Stimulated activated CD8-positive, alpha-beta memory T cell treated with anti-CD3 and anti-CD28 coated beads, Interleukin-15, amount 100 ng/mL, for 48 hours (primary cell): ENCODE measurements at regions not wholly inside any gene's neighbourhood (a gene's known extent, or its start where the extent isn't known, plus 50 kb on each side); places are given as distances from the start of the nearest gene placed in this dataset.

ENCODE experiments used
- DNase-seq, 2 donors: peaks; one replicate each; pipeline ENCODE4 v3.0.0-alpha.2; 2020; ENCODE audit warnings: low read depth in 2 of 2

- DNase-seq = no peak
These were observed 1879.4 kb upstream of the TENM3 start for GRCh38 chr4:180363815-180364214.

DNA sequence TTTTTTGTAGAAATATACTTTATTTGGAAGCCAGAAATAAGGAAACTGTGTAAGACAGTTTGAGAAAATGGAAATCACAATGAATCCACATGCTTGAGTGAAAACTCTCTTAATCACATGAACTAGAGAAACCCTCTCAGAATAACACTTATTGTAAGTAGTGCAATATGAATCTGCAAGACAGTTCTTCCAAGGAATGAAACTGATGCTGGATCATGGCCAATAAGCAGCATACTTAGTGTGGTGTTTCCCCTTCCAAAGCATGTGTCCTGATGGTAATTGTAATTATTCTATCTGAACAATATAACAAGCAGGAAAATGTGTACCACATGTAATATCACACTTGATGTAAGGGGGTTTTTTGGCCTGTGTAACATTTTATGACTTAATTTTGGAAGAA is 1870.5 kb upstream of the TENM3 start:
- DNase-seq = no peak

DNA sequence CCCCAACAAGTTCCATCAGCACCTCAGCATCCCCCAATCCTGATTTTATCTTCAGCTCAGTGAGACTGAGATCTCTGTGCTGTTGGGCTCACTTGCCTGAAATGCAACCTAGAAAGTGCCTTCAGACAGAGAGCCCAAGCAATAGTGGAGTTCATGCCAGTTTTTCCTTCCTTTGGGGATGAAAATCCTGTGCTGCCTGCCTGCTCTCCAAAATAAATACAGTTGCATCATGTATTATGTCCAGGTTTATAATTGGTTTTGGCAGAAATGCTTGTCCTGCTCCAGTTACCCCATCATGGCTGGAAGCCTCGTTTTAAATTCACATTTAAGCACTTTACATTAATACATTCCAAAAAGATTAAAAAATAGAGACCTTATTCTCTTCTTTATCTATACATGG is 1865.5 kb upstream of the TENM3 start:
- no peak for DNase-seq

GRCh38 chr4:180380733-180381132 is 1862.5 kb upstream of the TENM3 start:
- DNase-seq = peak in 1 of 2 donors; percentile 1

GRCh38 chr4:180391613-180392012 is 1851.6 kb upstream of the TENM3 start:
- DNase-seq = no peak

GRCh38 chr4:180394312-180394711 is 1848.9 kb upstream of the TENM3 start:
- no peak for DNase-seq

DNA sequence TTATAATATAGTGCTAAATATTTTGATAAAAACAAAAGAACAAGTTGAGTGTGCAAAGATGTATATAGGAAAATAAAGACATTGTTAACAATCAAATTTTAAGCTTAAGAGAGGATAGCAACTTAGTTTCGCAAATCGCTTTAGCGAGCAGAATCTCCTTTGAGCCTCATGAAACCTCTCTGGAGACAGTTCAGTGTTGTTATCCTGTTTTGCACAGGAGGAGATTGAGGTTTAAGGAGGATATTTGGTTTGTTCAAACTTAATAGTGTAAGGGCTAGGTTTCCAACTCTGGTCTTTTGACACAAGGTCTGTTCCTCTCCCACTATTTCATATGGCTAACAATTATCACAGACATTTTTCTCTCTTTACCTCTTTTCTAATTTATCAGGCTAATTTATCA is 1848.5 kb upstream of the TENM3 start:
- DNase-seq = no peak

DNA sequence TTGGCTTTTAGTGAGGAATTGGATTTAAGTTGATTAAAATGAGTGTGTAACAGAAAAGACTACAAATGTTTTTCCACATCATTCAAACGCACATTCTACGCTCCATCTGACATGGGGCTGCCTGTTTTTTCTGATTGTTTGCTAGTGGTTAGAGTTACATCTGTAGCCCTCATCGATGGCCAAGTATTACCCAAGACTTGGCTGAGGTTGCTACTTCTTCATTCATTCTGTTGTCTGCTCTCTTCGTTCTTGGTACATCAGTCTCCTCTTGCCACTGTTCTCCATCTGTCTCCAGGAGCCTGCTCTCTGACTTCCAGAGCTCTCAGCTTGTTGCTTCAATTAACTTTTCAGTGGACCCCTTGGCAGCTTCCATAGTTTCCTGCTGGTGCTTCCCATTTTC is 1844.6 kb upstream of the TENM3 start:
- no peak for DNase-seq

GRCh38 chr4:180407275-180407885 is 1835.8 kb upstream of the TENM3 start:
- no peak for DNase-seq

DNA sequence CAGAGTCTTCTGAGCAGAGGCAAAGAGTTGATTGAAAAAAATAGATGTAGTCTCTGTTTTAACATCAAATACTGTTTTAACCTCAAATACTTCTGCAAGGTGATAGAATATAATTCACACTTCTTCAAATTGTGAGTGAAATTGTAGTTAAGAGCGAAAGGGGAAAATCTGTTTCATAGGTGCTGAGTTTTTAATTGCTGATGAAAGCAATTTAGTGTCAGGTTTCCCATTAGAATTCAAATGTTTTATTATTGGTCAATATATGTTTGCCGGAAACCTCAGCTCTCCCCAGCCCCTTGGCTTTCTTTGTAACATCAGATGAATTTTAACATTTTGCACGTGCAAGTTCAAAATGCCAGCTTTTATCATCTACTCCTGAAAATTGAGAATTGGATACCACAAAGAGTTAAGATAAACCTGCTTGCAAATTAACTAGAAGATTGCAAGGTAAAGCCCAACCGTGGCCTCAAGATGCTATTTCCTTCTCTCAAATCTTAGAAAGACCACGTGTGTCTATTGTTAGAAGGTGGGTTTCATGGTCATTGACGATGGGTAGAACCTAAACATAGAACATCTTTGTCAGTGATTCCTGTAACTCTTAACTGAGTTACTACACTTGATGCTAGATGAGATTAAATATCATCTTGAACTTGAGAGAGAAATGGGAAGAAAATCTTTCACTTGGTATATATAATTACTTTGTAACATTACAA is 1824.2 kb upstream of the TENM3 start:
- DNase-seq = no peak

- no peak for DNase-seq
These were observed 1820.1 kb upstream of the TENM3 start for GRCh38 chr4:180422989-180423711.

DNA sequence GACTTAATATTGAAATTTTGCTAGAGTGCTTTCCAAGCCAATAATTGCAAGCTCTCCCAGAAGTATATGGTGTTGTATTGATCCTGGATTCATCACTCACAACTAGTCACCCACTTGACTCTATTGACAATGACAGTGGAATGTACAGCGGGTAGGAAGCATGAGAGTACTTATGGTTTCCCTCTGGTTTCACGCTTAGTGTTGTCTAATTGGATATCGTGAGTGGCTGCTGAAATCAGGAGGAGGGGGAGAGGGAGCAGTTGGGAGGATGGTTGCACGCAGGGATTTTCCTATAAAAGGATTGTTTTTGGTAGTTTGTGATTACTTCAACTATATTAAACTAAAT is 1819.5 kb upstream of the TENM3 start:
- DNase-seq = no peak

- no peak for DNase-seq
These were observed 1816.3 kb upstream of the TENM3 start for GRCh38 chr4:180426938-180427337.

DNA sequence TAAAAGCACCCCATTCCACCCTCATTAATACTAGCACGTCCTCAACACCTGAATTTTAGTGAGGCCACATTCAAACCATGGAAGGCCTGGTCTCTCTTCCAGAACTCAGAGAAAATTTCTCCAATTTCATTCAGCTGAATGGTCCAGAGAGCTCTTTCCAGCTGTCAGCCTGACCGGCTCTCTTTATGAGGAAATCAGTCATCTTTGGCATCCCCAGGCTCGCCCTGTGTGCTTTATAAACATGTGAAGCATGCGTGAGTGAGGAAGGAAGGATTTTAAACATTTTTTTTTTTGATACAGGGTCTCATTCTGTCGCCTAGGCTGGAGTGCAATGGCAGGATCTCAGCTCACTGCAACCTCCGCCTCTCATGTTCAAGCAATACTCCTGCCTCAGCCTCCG is 1812.9 kb upstream of the TENM3 start:
- DNase-seq = no peak

DNA sequence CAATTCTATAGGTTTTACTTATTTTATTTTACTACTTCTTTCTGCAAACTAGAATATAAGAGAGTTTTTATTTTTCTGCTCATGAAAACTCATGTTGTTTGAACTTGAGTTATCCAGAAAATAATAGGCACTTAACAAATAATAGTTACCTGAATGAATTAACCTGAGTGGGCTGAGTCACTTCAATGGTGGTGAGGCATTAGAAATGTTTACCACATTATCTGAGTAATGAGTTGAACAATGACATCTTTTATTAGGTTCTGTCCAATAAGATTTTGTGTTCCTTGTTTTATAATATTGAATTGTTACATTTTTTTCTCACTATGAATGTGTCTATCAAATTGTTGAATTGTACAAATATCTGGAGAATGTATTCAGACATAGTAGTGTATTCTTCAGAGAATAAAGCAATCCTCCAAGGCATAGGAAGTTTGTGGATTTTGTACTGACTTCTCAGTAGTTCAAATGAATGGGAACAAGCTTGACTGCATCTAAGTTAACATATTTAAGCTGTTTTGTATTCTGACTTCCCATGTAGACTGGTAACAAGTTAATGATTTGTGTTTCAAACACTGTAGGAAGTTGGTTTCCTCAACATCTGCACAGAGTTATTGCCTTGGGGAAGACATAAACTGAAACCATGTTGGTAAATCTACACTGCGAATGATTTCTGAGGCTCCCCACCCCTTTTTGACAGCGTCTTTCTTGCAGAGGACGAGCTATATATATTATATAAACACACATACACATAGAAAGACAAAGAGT is 1808.9 kb upstream of the TENM3 start:
- no peak for DNase-seq

DNA sequence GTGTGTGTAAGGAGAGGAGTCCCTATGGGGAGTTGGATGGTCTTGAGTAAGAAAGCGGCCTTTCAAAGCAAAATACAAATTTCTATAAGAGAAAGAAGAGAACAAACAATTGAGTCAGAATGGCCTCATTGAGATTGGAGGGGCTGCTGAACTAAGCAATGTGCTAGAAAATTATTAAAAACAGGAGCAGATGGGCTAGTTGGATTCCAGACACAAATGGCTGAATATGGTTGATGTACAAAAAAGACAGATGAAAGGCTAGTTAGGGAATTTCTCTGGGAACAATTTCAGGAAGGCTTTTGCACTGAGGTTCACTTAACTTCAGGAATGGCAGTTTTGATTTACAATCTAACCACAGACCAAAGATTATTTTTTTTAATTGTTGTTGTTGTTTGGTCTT is 1806.8 kb upstream of the TENM3 start:
- DNase-seq = no peak

GRCh38 chr4:180437601-180438000 is 1805.6 kb upstream of the TENM3 start:
- DNase-seq = no peak

DNA sequence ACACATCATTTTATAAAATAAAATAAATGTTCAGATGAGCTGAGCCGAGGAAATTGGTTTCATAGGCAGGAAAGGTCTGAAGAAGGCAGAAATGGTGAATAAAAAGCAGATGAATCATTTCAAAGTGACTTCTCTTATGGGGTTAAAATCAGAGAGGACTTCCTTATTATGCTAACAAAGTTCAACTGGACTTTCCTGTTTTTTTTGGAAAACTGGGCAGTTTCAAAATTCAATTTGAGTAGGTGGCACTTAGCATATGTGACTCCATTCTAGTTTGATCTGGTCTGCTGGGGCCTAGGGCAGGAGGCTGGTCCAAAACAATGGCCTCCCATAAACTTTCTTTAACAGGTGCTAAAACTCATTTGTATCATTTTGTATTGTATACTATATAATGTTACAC is 1794.9 kb upstream of the TENM3 start:
- DNase-seq = no peak

- no peak for DNase-seq
These were observed 1793.7 kb upstream of the TENM3 start for GRCh38 chr4:180449395-180449956.

DNA sequence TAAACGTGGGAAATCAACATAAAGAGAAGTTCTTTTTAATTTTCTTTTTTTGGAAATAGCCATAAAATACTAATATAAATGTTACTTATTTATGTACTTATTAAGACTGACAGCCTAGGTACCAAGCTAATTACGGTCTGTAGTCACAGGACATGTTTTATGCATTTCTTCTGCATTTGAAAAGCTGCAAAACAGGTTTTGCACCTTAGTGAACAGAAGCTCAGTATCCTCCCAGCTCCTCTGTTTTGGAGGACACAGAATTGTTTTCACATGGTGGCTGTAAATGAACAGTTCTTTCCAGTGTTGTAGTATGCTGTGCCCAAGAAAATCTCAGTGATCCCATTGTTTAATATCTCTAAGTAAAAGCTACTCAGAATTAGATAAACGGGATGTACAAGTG is 1788.0 kb upstream of the TENM3 start:
- no peak for DNase-seq

GRCh38 chr4:180456928-180457327 is 1786.3 kb upstream of the TENM3 start:
- DNase-seq = no peak

GRCh38 chr4:180462116-180462515 is 1781.1 kb upstream of the TENM3 start:
- DNase-seq = no peak
